Uterus (tissue), 3 donors: ENCODE measurements at regions not wholly inside any gene's neighbourhood (a gene's known extent, or its start where the extent isn't known, plus 50 kb on each side); places are given as distances from the start of the nearest gene placed in this dataset.

ENCODE experiments used
- DNase-seq, 2 donors: peaks; one replicate each; pipeline ENCODE4 v3.0.0-alpha.2; 2019 to 2020
- H3K27ac ChIP-seq, 2 donors: fragments of 200-600 bp; sonication (generic); 1 replicate in 1 of 2; 2 replicates in 1 of 2; pipeline ENCODE4 v1.5.1; 2016 to 2018
- H3K27me3 ChIP-seq, 2 donors: fragments of 200-600 bp; sonication (generic); one replicate each; pipeline ENCODE4 v1.5.1; 2018 to 2019; ENCODE audit warnings: control low read depth in 1 of 2
- H3K36me3 ChIP-seq, 2 donors: fragments of 200-600 bp; sonication (generic); one replicate each; pipeline ENCODE4 v1.5.1; 2019; ENCODE audit warnings: control low read depth in 1 of 2
- H3K4me1 ChIP-seq, 2 donors: fragments of 200-600 bp; sonication (generic); one replicate each; pipeline ENCODE4 v1.5.1; 2018 to 2019; ENCODE audit warnings: control low read depth in 1 of 2
- H3K4me3 ChIP-seq, 2 donors: fragments of 200-600 bp; sonication (generic); 1 replicate in 1 of 2; 2 replicates in 1 of 2; pipeline ENCODE4 v1.5.1; 2018 to 2019; ENCODE audit warnings: mild to moderate bottlenecking in 1 of 2
- H3K9me3 ChIP-seq, 2 donors: fragments of 200-600 bp; sonication (generic); one replicate each; pipeline ENCODE4 v1.5.1; 2019; ENCODE audit warnings: control low read depth in 1 of 2
- CTCF ChIP-seq, 4 experiments: fragments of 200-600 bp in 2 of 4; fragments of 450-650 bp in 2 of 4; sonication (generic) in 2 of 4; IDR thresholded peaks; one replicate each; pipeline ENCODE4 v1.5.1; 2016 to 2019; ENCODE audit warnings: antibody characterized with exemption in 4 of 4, mild to moderate bottlenecking in 2 of 4, moderate library complexity in 1 of 4
- POLR2A ChIP-seq, 2 donors: fragments of 450-650 bp; IDR thresholded peaks; one replicate each; pipeline ENCODE4 v1.6.1; 2016; ENCODE audit warnings: antibody characterized with exemption in 2 of 2, mild to moderate bottlenecking in 1 of 2, moderate library complexity in 1 of 2
- intact Hi-C: fragments of 100-400 bp; cut with DNase I; formaldehyde crosslinking; loops from one replicate; pipeline ENCODE4 v1.15.1; 2023; ENCODE audit warnings: low total_unique reads
- donor health status: DM: yes; HTN: yes; CAD: no.

- Histone ChIP-seq H3K9me3 (no peaks in the 10 kb centered on the region), H3K27ac (no peak overlapping the region), H3K36me3 (no peaks in the 10 kb centered on the region), H3K27me3 (no peaks in the 10 kb centered on the region), H3K4me1 (no peaks in the 10 kb centered on the region), H3K4me3 (no peak overlapping the region)
- intact Hi-C loops = no loop called here
- DNase-seq = no peak
- TF ChIP-seq POLR2A (IDR thresholded peaks at IDR 0.05) (no peak), CTCF (IDR thresholded peaks at IDR 0.05) (no peak)
Measured at GRCh38 chrX:116801943-116802342, 339.2 kb upstream of the CT83 start.

GRCh38 chrX:116781926-116782325 is 319.1 kb upstream of the CT83 start:
- DNase-seq = peak in 1 of 2 donors; percentile 16
- H3K9me3 ChIP-seq = no peaks in the 10 kb centered on the region
- no peak for TF ChIP-seq CTCF (IDR thresholded peaks at IDR 0.05)
- TF ChIP-seq POLR2A (IDR thresholded peaks at IDR 0.05) = no peak
- no peaks in the 10 kb centered on the region for H3K4me1 ChIP-seq
- intact Hi-C loops = no loop called here
- H3K27me3 ChIP-seq = no peaks in the 10 kb centered on the region
- no peaks in the 10 kb centered on the region for H3K36me3 ChIP-seq
- no peak overlapping the region for H3K4me3 ChIP-seq
- no peak overlapping the region for H3K27ac ChIP-seq

GRCh38 chrX:116757491-116757890 is 294.7 kb upstream of the CT83 start:
- Histone ChIP-seq H3K27ac (no peak overlapping the region), H3K9me3 (no peaks in the 10 kb centered on the region), H3K27me3 (no peaks in the 10 kb centered on the region), H3K36me3 (no peaks in the 10 kb centered on the region), H3K4me3 (no peak overlapping the region), H3K4me1 (no peaks in the 10 kb centered on the region)
- intact Hi-C loops = no loop called here
- no peak for DNase-seq
- TF ChIP-seq POLR2A (IDR thresholded peaks at IDR 0.05) (no peak), CTCF (IDR thresholded peaks at IDR 0.05) (no peak)

- no peak for DNase-seq
- no peak for TF ChIP-seq CTCF (IDR thresholded peaks at IDR 0.05)
- TF ChIP-seq POLR2A (IDR thresholded peaks at IDR 0.05) = no peak
Measured at GRCh38 chrX:116756958-116757357, 294.2 kb upstream of the CT83 start.

GRCh38 chrX:116749943-116750342 is 287.2 kb upstream of the CT83 start:
- Histone ChIP-seq H3K27ac (no peak overlapping the region), H3K4me1 (no peaks in the 10 kb centered on the region), H3K9me3 (no peaks in the 10 kb centered on the region), H3K36me3 (no peaks in the 10 kb centered on the region), H3K4me3 (no peak overlapping the region), H3K27me3 (no peaks in the 10 kb centered on the region)
- DNase-seq = no peak
- TF ChIP-seq POLR2A (IDR thresholded peaks at IDR 0.05) = no peak
- TF ChIP-seq CTCF (IDR thresholded peaks at IDR 0.05) = no peak
- intact Hi-C loops = no loop called here

More at GRCh38 chrX:116756958-116757357, 294.2 kb upstream of the CT83 start:
- no peaks in the 10 kb centered on the region for H3K4me1 ChIP-seq
- no peak overlapping the region for H3K27ac ChIP-seq
- H3K27me3 ChIP-seq = no peaks in the 10 kb centered on the region
- H3K9me3 ChIP-seq = no peaks in the 10 kb centered on the region
- H3K4me3 ChIP-seq = no peak overlapping the region
- H3K36me3 ChIP-seq = no peaks in the 10 kb centered on the region
- intact Hi-C loops = no loop called here
